ENCODE measurements at regions not wholly inside any gene's neighbourhood (a gene's known extent, or its start where the extent isn't known, plus 50 kb on each side); places are given as distances from the start of the nearest gene placed in this dataset.

DNA sequence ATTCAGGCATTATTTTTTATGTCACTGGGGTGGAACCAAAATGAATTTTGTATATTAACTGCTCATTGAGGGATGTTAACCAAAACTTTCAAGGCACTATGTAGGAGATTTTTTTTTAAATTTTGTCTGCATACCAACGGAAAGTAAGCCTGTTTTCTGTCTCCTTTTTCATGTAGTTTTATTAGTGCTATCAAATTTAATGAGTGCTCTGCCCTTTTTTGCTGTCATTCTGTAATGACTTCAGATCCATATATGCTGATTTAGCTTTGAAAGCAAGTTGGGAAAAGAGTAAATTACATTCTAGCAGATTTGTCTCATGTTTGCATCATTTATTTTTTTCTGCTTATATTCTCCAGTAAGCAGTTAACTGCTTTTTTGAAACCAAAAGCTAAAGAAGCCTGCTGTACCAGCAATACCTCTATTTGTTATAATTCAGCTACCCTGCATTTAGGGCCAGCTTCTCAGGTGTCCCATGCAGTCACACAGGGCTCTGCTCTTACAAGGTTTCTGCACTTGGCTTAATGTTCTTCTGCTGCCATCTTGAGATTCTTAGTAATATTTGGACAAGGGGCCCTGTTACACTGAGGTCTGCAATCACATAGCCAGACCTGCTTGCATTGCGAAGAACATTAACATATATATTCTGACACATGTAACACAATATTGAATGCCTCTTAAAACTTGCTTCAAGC lies 429.0 kb downstream of the UTRN start:
- TF ChIP-seq SP4 (IDR thresholded peaks at IDR 0.05; ENCODE audit: low read length) (no peak), POLR2AphosphoS5 (IDR thresholded peaks at IDR 0.05; ENCODE audit: low read depth, low read length) (no peak), GABPA (IDR thresholded peaks at IDR 0.05; ENCODE audit: borderline replicate concordance, insufficient read depth, low read length) (no peak), TAF1 (IDR thresholded peaks at IDR 0.05; ENCODE audit: low read depth, low read length) (no peak), POLR2A (IDR thresholded peaks at IDR 0.05; ENCODE audit: control extremely low read depth in 1 of 2, low read depth in 2 of 2, low read length in 2 of 2) (no peak), JUND (IDR thresholded peaks at IDR 0.05; ENCODE audit: low read length) (no peak), EP300 (IDR thresholded peaks at IDR 0.05; ENCODE audit: borderline replicate concordance in 1 of 2, low read depth in 2 of 2, low read length in 2 of 2) (no peak), BACH1 (IDR thresholded peaks at IDR 0.05; ENCODE audit: low read length) (no peak), RAD21 (IDR thresholded peaks at IDR 0.05 in 1 of 2, conservative IDR thresholded peaks at IDR 0.05 in 1 of 2; ENCODE audit: low read depth in 2 of 2, low read length in 2 of 2) (no peak), SRF (IDR thresholded peaks at IDR 0.05; ENCODE audit: low read depth, low read length) (no peak), CEBPB (IDR thresholded peaks at IDR 0.05; ENCODE audit: low read depth, low read length) (no peak)

Measured in H1 (cell line).